Smooth muscle cell (in vitro differentiated cells): ENCODE measurements at regions not wholly inside any gene's neighbourhood (a gene's known extent, or its start where the extent isn't known, plus 50 kb on each side); places are given as distances from the start of the nearest gene placed in this dataset.

Source experiments
- DNase-seq: peaks from one replicate; lab custom pipeline; 2025; ENCODE audit not compliant: unreplicated experiment; lab: John Stamatoyannopoulos, UW
- H2AFZ ChIP-seq: fragments of 200-600 bp; sonication (generic); 2 replicates; pipeline ENCODE4 v1.6.0; 2016; ENCODE audit warnings: antibody characterized with exemption, low read depth, mild to moderate bottlenecking
- H3F3A ChIP-seq: fragments of 200-600 bp; sonication (generic); 2 replicates; pipeline ENCODE4 v1.6.0; 2017; ENCODE audit warnings: antibody characterized with exemption, low read depth
- H3K27ac ChIP-seq: fragments of 200-600 bp; sonication (generic); 2 replicates; pipeline ENCODE4 v1.5.1; 2016; ENCODE audit warnings: low read depth, mild to moderate bottlenecking
- H3K27me3 ChIP-seq: fragments of 200-600 bp; sonication (generic); 2 replicates; pipeline ENCODE4 v1.6.1; 2016; ENCODE audit warnings: low read depth, mild to moderate bottlenecking
- H3K36me3 ChIP-seq: fragments of 200-600 bp; sonication (generic); 2 replicates; pipeline ENCODE4 v1.5.1; 2016; ENCODE audit warnings: low read depth
- H3K4me1 ChIP-seq: fragments of 200-600 bp; sonication (generic); 2 replicates; pipeline ENCODE4 v1.5.1; 2016; ENCODE audit warnings: low read depth
- H3K4me2 ChIP-seq: fragments of 200-600 bp; sonication (generic); 2 replicates; pipeline ENCODE4 v1.6.0; 2016; ENCODE audit warnings: mild to moderate bottlenecking
- H3K4me3 ChIP-seq: fragments of 200-600 bp; sonication (generic); 2 replicates; pipeline ENCODE4 v1.5.1; 2016; ENCODE audit warnings: mild to moderate bottlenecking
- H3K79me2 ChIP-seq: fragments of 200-600 bp; sonication (generic); 2 replicates; pipeline ENCODE4 v1.6.0; 2016; ENCODE audit warnings: low read depth, mild to moderate bottlenecking
- H3K9ac ChIP-seq: fragments of 200-600 bp; sonication (generic); 2 replicates; pipeline ENCODE4 v1.6.0; 2016; ENCODE audit warnings: low read depth
- H3K9me3 ChIP-seq: fragments of 200-600 bp; sonication (generic); replicated peaks from 2 replicates; pipeline ENCODE4 v1.5.1; 2016; ENCODE audit warnings: low read depth
- H4K20me1 ChIP-seq: fragments of 200-600 bp; sonication (generic); 2 replicates; pipeline ENCODE4 v1.6.0; 2016; ENCODE audit warnings: low read depth
- CTCF ChIP-seq: fragments of 200-600 bp; sonication (generic); IDR thresholded peaks from 2 replicates; pipeline ENCODE4 v1.5.1; 2017; ENCODE audit warnings: borderline replicate concordance, mild to moderate bottlenecking, antibody characterized with exemption; ENCODE audit not compliant: insufficient read depth, poor library complexity, severe bottlenecking
- WGBS: methylation state at CpG from one replicate; pipeline ENCODE4 v1.1.7; 2016; ENCODE audit warnings: low lambda C conversion rate; 5-methylcytosine and 5-hydroxymethylcytosine counted together

GRCh38 chr13:111855786-111856185 lies 211.2 kb upstream of the SOX1 start:
- H2AFZ ChIP-seq: no peak overlapping the region
- H3K79me2 ChIP-seq: no peaks in the 10 kb centered on the region
- H3K4me3 ChIP-seq: no peak overlapping the region
- no peak for DNase-seq
- no peaks in the 10 kb centered on the region for H3K36me3 ChIP-seq
- H4K20me1 ChIP-seq: no peaks in the 10 kb centered on the region
- no peaks in the 10 kb centered on the region for H3K4me1 ChIP-seq
- no peak for TF ChIP-seq CTCF
- H3K9ac ChIP-seq: no peak overlapping the region
- H3K4me2 ChIP-seq: no peak overlapping the region
- H3K27ac ChIP-seq: no peak overlapping the region
- H3K9me3 ChIP-seq: no peaks in the 10 kb centered on the region
- 94% methylated on average over 8 of the region's 8 CpGs for WGBS
- no peaks in the 10 kb centered on the region for H3F3A ChIP-seq
- no peaks in the 10 kb centered on the region for H3K27me3 ChIP-seq

- Histone ChIP-seq H2AFZ (no peak overlapping the region), H3K9me3 (no peaks in the 10 kb centered on the region), H3K9ac (no peak overlapping the region), H4K20me1 (no peaks in the 10 kb centered on the region), H3K79me2 (no peaks in the 10 kb centered on the region), H3K4me2 (no peak overlapping the region), H3K36me3 (no peaks in the 10 kb centered on the region), H3K4me1 (no peaks in the 10 kb centered on the region), H3F3A (no peaks in the 10 kb centered on the region), H3K27ac (no peak overlapping the region), H3K4me3 (no peak overlapping the region), H3K27me3 (no peaks in the 10 kb centered on the region)
- TF ChIP-seq CTCF: no peak
- DNase-seq: no peak
- WGBS: 92% methylated on average over 10 of the region's 11 CpGs
These were observed 210.4 kb upstream of the SOX1 start for GRCh38 chr13:111856571-111856970.

- Histone ChIP-seq H3K36me3 (no peaks in the 10 kb centered on the region), H3K27ac (no peak overlapping the region), H4K20me1 (no peaks in the 10 kb centered on the region), H3K4me2 (no peak overlapping the region), H3K9ac (no peak overlapping the region), H3K9me3 (no peaks in the 10 kb centered on the region), H3K4me3 (no peak overlapping the region), H2AFZ (no peak overlapping the region), H3K4me1 (no peaks in the 10 kb centered on the region), H3F3A (no peaks in the 10 kb centered on the region), H3K27me3 (no peaks in the 10 kb centered on the region), H3K79me2 (no peaks in the 10 kb centered on the region)
- no peak for DNase-seq
- WGBS: 86% methylated on average over 18 of the region's 18 CpGs
- no peak for TF ChIP-seq CTCF
These were observed 209.6 kb upstream of the SOX1 start for GRCh38 chr13:111857336-111857735.

- TF ChIP-seq CTCF: no peak
- Histone ChIP-seq H3K4me2 (no peak overlapping the region), H3K27ac (no peak overlapping the region), H3K9ac (no peak overlapping the region), H3F3A (no peaks in the 10 kb centered on the region), H3K79me2 (no peaks in the 10 kb centered on the region), H3K9me3 (no peaks in the 10 kb centered on the region), H3K4me1 (no peaks in the 10 kb centered on the region), H3K4me3 (no peak overlapping the region), H4K20me1 (no peaks in the 10 kb centered on the region), H2AFZ (no peak overlapping the region), H3K27me3 (no peaks in the 10 kb centered on the region), H3K36me3 (no peaks in the 10 kb centered on the region)
- DNase-seq: no peak
- 89% methylated on average over 31 of the region's 32 CpGs for WGBS
These were observed 208.9 kb upstream of the SOX1 start for GRCh38 chr13:111857846-111858560.
